Transverse colon (tissue), 4 donors: ENCODE measurements at regions not wholly inside any gene's neighbourhood (a gene's known extent, or its start where the extent isn't known, plus 50 kb on each side); places are given as distances from the start of the nearest gene placed in this dataset.

Experiments used
- EP300 ChIP-seq: sonication (generic); formaldehyde crosslinking; IDR thresholded peaks from one replicate; pipeline ENCODE4 v1.6.1; 2017; ENCODE audit warnings: antibody characterized with exemption, low read depth
- POLR2A ChIP-seq: fragments of 450-650 bp; IDR thresholded peaks from one replicate; pipeline ENCODE4 v1.6.1; 2016; ENCODE audit warnings: antibody characterized with exemption, mild to moderate bottlenecking, moderate library complexity
- POLR2AphosphoS5 ChIP-seq, 3 donors: sonication (generic); formaldehyde crosslinking; IDR thresholded peaks; one replicate each; pipeline ENCODE4 v1.6.1; 2016; ENCODE audit warnings: antibody characterized with exemption in 3 of 3
- TF ChIP-seq, protein P1 (sequence below), 5 experiments: fragments of 200-600 bp in 3 of 5; fragments of 450-650 bp in 2 of 5; sonication (generic) in 3 of 5; IDR thresholded peaks; 1 replicate in 2 of 5; 2 replicates in 3 of 5; pipeline ENCODE4 v1.5.1; 2016 to 2017; ENCODE audit warnings: antibody characterized with exemption in 5 of 5, inconsistent platforms in 3 of 5, mild to moderate bottlenecking in 2 of 5, moderate library complexity in 1 of 5

DNA sequence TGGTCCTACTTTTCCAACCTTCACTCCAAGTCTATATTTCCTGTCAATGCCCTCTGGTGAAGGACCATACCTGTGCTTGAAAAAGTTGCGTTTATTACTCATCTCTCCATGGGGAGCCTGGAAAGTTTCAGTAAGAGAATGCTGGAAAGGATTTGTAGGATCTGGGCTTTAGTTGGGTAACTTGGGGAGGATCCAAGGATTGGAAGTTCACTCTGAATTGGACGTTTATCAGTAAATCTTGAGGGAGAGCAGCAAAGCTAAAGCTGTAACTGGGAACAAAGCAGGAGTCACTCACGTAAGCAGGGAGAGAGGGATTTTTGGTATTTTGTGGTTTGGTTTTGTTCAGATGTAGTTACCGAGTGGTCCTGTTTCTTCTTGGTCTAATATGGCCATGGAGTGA is 51.4 kb upstream of the NPVF start:
- TF ChIP-seq, protein P1, sequence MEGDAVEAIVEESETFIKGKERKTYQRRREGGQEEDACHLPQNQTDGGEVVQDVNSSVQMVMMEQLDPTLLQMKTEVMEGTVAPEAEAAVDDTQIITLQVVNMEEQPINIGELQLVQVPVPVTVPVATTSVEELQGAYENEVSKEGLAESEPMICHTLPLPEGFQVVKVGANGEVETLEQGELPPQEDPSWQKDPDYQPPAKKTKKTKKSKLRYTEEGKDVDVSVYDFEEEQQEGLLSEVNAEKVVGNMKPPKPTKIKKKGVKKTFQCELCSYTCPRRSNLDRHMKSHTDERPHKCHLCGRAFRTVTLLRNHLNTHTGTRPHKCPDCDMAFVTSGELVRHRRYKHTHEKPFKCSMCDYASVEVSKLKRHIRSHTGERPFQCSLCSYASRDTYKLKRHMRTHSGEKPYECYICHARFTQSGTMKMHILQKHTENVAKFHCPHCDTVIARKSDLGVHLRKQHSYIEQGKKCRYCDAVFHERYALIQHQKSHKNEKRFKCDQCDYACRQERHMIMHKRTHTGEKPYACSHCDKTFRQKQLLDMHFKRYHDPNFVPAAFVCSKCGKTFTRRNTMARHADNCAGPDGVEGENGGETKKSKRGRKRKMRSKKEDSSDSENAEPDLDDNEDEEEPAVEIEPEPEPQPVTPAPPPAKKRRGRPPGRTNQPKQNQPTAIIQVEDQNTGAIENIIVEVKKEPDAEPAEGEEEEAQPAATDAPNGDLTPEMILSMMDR (IDR thresholded peaks at IDR 0.05): no peak
- TF ChIP-seq POLR2AphosphoS5 (IDR thresholded peaks at IDR 0.05) (no peak), EP300 (no peak), POLR2A (no peak)
